A549 (cell line): ENCODE measurements at regions not wholly inside any gene's neighbourhood (a gene's known extent, or its start where the extent isn't known, plus 50 kb on each side); places are given as distances from the start of the nearest gene placed in this dataset.

Experiments
- ATAC-seq, 2 experiments: fragments of 200-7000 bp in 1 of 2; fragments of >200 bp in 1 of 2; cut with Nextera tagmentation in 1 of 2; cut with Tn5 transposase in 1 of 2; 3 replicates each; pipeline versions ENCODE4 v1.8.0 to v1.9.1; 2018 to 2020; ENCODE audit warnings: mild to moderate bottlenecking in 1 of 2, moderate library complexity in 1 of 2
- CTCF ChIA-PET: fragments of 300-600 bp; sonication (Branson Sonifier 250); formaldehyde crosslinking; extraction: SDS; loops from one replicate; lab custom pipeline; 2021; ENCODE audit warnings: antibody characterized with exemption, inconsistent platforms; lab: Yijun Ruan, JAX
- POLR2A ChIA-PET: fragments of 350-600 bp; formaldehyde crosslinking; extraction: SDS; loops from one replicate; lab custom pipeline; 2021; ENCODE audit warnings: antibody characterized with exemption, inconsistent platforms; lab: Yijun Ruan, JAX
- DNase-seq, 2 experiments: peaks; one replicate each; pipeline versions ENCODE4 v3.0.0 to v3.0.0-alpha.2; 2011 to 2016; ENCODE audit warnings: low read depth in 1 of 2, low spot score in 1 of 2
- FAIRE-seq: peaks from 2 replicates; lab custom pipeline; 2011; peaks lifted over from hg19 to GRCh38; lab: Jason Lieb, UNC
- H3K27ac ChIP-seq, 2 experiments: fragments of >200 bp; sonication (Bioruptor Twin); formaldehyde crosslinking; 3 replicates each; pipeline ENCODE4 v1.5.1; 2016 to 2017
- H3K4me1 ChIP-seq: fragments of >200 bp; sonication (Bioruptor Twin); formaldehyde crosslinking; 3 replicates; pipeline ENCODE4 v1.6.1; 2016
- H3K4me2 ChIP-seq: fragments of >200 bp; sonication (Bioruptor Twin); formaldehyde crosslinking; 3 replicates; pipeline ENCODE4 v1.6.1; 2016
- H3K4me3 ChIP-seq: fragments of >200 bp; sonication (Bioruptor Twin); formaldehyde crosslinking; 3 replicates; pipeline ENCODE4 v1.5.1; 2016
- H3K9me3 ChIP-seq: fragments of >200 bp; sonication (Bioruptor Twin); formaldehyde crosslinking; 3 replicates; pipeline ENCODE4 v1.6.1; 2016
- BCL3 ChIP-seq: fragments of >200 bp; sonication (Bioruptor Twin); formaldehyde crosslinking; IDR thresholded peaks from 3 replicates; pipeline ENCODE4 v1.6.1; 2016
- CBX8 ChIP-seq: fragments of 200-600 bp; sonication (generic); IDR thresholded peaks from 2 replicates; pipeline ENCODE4 v1.6.1; 2016
- CEBPB ChIP-seq, 2 experiments: fragments of >200 bp in 1 of 2; sonication (Bioruptor Twin) in 1 of 2; formaldehyde crosslinking in 1 of 2; IDR thresholded peaks; 2 replicates each; pipeline ENCODE4 v1.6.1; 2012 to 2016
- CHD2 ChIP-seq: fragments of 150-350 bp; IDR thresholded peaks from 2 replicates; pipeline ENCODE4 v1.6.1; 2014; ENCODE audit warnings: low read length; ENCODE audit not compliant: partially characterized antibody
- CHD4 ChIP-seq: fragments of 200-600 bp; sonication (generic); IDR thresholded peaks from 2 replicates; pipeline ENCODE4 v1.6.1; 2016; ENCODE audit warnings: antibody characterized with exemption, mild to moderate bottlenecking, borderline replicate concordance
- E2F6 ChIP-seq: IDR thresholded peaks from 2 replicates; pipeline ENCODE4 v1.6.1; 2012; ENCODE audit warnings: low read depth, borderline replicate concordance
- EHF ChIP-seq: fragments of 250-450 bp; sonication (Bioruptor Pico); IDR thresholded peaks from 2 replicates; pipeline ENCODE4 v1.5.0; 2020; ENCODE audit warnings: mild to moderate bottlenecking
- EHMT2 ChIP-seq: fragments of 200-600 bp; sonication (generic); IDR thresholded peaks from 2 replicates; pipeline ENCODE4 v1.6.1; 2016; ENCODE audit warnings: antibody characterized with exemption, low read depth, mild to moderate bottlenecking, moderate library complexity
- ELK1 ChIP-seq: fragments of 150-350 bp; IDR thresholded peaks from 2 replicates; pipeline ENCODE4 v1.6.1; 2014; ENCODE audit warnings: low read depth, mild to moderate bottlenecking, low read length
- FOXS1 ChIP-seq: fragments of 250-450 bp; sonication (Bioruptor Pico); IDR thresholded peaks from 2 replicates; pipeline ENCODE4 v1.5.0; 2020; ENCODE audit warnings: mild to moderate bottlenecking, moderate library complexity
- HDAC2 ChIP-seq: fragments of 200-600 bp; sonication (generic); IDR thresholded peaks from 2 replicates; pipeline ENCODE4 v1.6.1; 2016
- HES2 ChIP-seq: fragments of >200 bp; sonication (Bioruptor Twin); formaldehyde crosslinking; IDR thresholded peaks from 2 replicates; pipeline ENCODE4 v1.6.1; 2016
- JUN ChIP-seq, 2 experiments: fragments of >200 bp; sonication (Bioruptor Twin); formaldehyde crosslinking; IDR thresholded peaks; 2 replicates in 1 of 2; 3 replicates in 1 of 2; pipeline ENCODE4 v1.6.1; 2016 to 2017
- KDM1A ChIP-seq: fragments of 200-600 bp; sonication (generic); IDR thresholded peaks from 2 replicates; pipeline ENCODE4 v1.6.1; 2016; ENCODE audit warnings: low read depth, mild to moderate bottlenecking
- MAZ ChIP-seq: fragments of 150-350 bp; IDR thresholded peaks from 2 replicates; pipeline ENCODE4 v1.6.1; 2014; ENCODE audit warnings: antibody characterized with exemption, low read depth, low read length, borderline replicate concordance
- NPAS2 ChIP-seq: fragments of 250-450 bp; sonication (Bioruptor Pico); IDR thresholded peaks from 2 replicates; pipeline ENCODE4 v1.8.0; 2022; ENCODE audit warnings: mild to moderate bottlenecking, moderate library complexity, borderline replicate concordance
- NR3C1 ChIP-seq: fragments of >200 bp; sonication (Bioruptor Twin); formaldehyde crosslinking; IDR thresholded peaks from 3 replicates; pipeline ENCODE4 v1.6.1; 2017
- PBX3 ChIP-seq: IDR thresholded peaks from 2 replicates; pipeline ENCODE4 v1.6.1; 2012
- PHF8 ChIP-seq: fragments of 200-600 bp; sonication (generic); IDR thresholded peaks from 2 replicates; pipeline ENCODE4 v1.6.1; 2016; ENCODE audit warnings: low read depth, mild to moderate bottlenecking, antibody characterized with exemption, moderate library complexity, borderline replicate concordance
- POLR2A ChIP-seq: IDR thresholded peaks from 2 replicates; pipeline ENCODE4 v1.6.1; 2012; ENCODE audit warnings: mild to moderate bottlenecking, low read length
- RARB ChIP-seq: fragments of 250-450 bp; sonication (Bioruptor Pico); IDR thresholded peaks from 2 replicates; pipeline ENCODE4 v1.8.0; 2021; ENCODE audit warnings: mild to moderate bottlenecking, moderate library complexity
- RNF2 ChIP-seq: fragments of 200-600 bp; sonication (generic); IDR thresholded peaks from 2 replicates; pipeline ENCODE4 v1.6.1; 2016; ENCODE audit warnings: low read depth, mild to moderate bottlenecking, antibody characterized with exemption, moderate library complexity, borderline replicate concordance
- SMC3 ChIP-seq: fragments of >200 bp; sonication (Bioruptor Twin); formaldehyde crosslinking; IDR thresholded peaks from 3 replicates; pipeline ENCODE4 v1.6.1; 2018; ENCODE audit warnings: inconsistent platforms
- TFCP2L1 ChIP-seq: fragments of 250-450 bp; sonication (Bioruptor Pico); IDR thresholded peaks from 2 replicates; pipeline ENCODE4 v1.5.0; 2021; ENCODE audit warnings: mild to moderate bottlenecking
- USF2 ChIP-seq: fragments of 450-650 bp; IDR thresholded peaks from 2 replicates; pipeline ENCODE4 v1.6.1; 2014; ENCODE audit warnings: antibody characterized with exemption
- WGBS: methylation state at CpG from one replicate; pipeline ENCODE4 v1.1.6; 2017; ENCODE audit errors: missing lambda C conversion rate; 5-methylcytosine and 5-hydroxymethylcytosine counted together

GRCh38 chr2:164275659-164276058 is 345.6 kb downstream of the GRB14 start:
- TF ChIP-seq HDAC2 = no peak
- TF ChIP-seq NR3C1 = no peak
- no peak for TF ChIP-seq USF2
- TF ChIP-seq EHMT2 = no peak
- TF ChIP-seq CBX8 = no peak
- TF ChIP-seq CEBPB (IDR thresholded peaks at IDR 0.05) = no peak
- no peak for TF ChIP-seq PHF8
- no peak for TF ChIP-seq EHF (CRISPR knock-in tag)
- no peak for TF ChIP-seq ELK1
- TF ChIP-seq RNF2 = no peak
- TF ChIP-seq TFCP2L1 = no peak
- no peak for TF ChIP-seq E2F6
- no peak for TF ChIP-seq CHD2
- no peak for TF ChIP-seq HES2
- TF ChIP-seq BCL3 = no peak
- no peak for TF ChIP-seq MAZ
- no peak for TF ChIP-seq KDM1A
- H3K4me1 ChIP-seq = no peaks in the 10 kb centered on the region
- POLR2A ChIA-PET = no interaction called here
- H3K9me3 ChIP-seq = no peaks in the 10 kb centered on the region
- no peak overlapping the region for H3K4me3 ChIP-seq
- H3K27ac ChIP-seq = no peak overlapping the region
- CTCF ChIA-PET = no interaction called here
- no peak for DNase-seq
- no peak for ATAC-seq
- H3K4me2 ChIP-seq = no peak overlapping the region
- FAIRE-seq = no peak

- no peak for TF ChIP-seq SMC3
- no peak for TF ChIP-seq JUN (IDR thresholded peaks at IDR 0.05)
- no peak for TF ChIP-seq CHD4
- no peak for TF ChIP-seq MAZ
- no peak for TF ChIP-seq NPAS2 (CRISPR knock-in tag)
- TF ChIP-seq ELK1 = no peak
- no peak for TF ChIP-seq KDM1A
- TF ChIP-seq PBX3 = no peak
- TF ChIP-seq CHD2 = no peak
- TF ChIP-seq POLR2A = no peak
- TF ChIP-seq RARB (CRISPR knock-in tag) = no peak
- no peak for TF ChIP-seq FOXS1 (CRISPR knock-in tag)
- TF ChIP-seq CEBPB (IDR thresholded peaks at IDR 0.05) = no peak
- Histone ChIP-seq H3K9me3 (no peaks in the 10 kb centered on the region), H3K4me3 (no peak overlapping the region), H3K4me1 (no peaks in the 10 kb centered on the region), H3K4me2 (no peak overlapping the region), H3K27ac (no peak overlapping the region)
- WGBS = 32% methylated on average over 2 of the region's 2 CpGs
- ChIA-PET CTCF (no interaction called here), POLR2A (no interaction called here)
- FAIRE-seq (no peak), DNase-seq (no peak), ATAC-seq (no peak)
Observed at GRCh38 chr2:164260506-164260905, 360.8 kb downstream of the GRB14 start.
